ENCODE measurements at regions not wholly inside any gene's neighbourhood (a gene's known extent, or its start where the extent isn't known, plus 50 kb on each side); places are given as distances from the start of the nearest gene placed in this dataset.

DNA sequence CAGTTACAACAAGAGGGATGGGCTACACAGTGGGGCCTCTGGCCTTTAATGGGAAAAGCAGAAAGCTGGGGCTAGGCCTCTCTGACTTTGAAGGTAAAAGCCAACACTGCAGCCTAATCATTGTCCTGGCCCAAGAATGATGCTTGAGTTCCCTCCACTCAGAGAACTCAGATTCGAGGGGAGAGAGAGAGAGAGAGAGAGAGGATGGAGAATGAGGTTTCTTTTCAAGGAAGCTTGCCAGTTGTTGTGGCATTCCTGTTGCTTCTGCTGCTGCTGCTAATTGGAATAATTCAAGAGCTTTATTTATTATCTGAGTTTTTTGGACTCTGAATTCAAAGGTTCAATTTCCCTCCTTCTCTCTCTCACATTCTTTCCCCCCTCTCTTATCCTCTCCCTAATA, 144.6 kb upstream of the IRX6 start:
- TF ChIP-seq, protein P1, sequence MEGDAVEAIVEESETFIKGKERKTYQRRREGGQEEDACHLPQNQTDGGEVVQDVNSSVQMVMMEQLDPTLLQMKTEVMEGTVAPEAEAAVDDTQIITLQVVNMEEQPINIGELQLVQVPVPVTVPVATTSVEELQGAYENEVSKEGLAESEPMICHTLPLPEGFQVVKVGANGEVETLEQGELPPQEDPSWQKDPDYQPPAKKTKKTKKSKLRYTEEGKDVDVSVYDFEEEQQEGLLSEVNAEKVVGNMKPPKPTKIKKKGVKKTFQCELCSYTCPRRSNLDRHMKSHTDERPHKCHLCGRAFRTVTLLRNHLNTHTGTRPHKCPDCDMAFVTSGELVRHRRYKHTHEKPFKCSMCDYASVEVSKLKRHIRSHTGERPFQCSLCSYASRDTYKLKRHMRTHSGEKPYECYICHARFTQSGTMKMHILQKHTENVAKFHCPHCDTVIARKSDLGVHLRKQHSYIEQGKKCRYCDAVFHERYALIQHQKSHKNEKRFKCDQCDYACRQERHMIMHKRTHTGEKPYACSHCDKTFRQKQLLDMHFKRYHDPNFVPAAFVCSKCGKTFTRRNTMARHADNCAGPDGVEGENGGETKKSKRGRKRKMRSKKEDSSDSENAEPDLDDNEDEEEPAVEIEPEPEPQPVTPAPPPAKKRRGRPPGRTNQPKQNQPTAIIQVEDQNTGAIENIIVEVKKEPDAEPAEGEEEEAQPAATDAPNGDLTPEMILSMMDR (conservative IDR thresholded peaks at IDR 0.05 in 1 of 2, IDR thresholded peaks at IDR 0.05 in 1 of 2; ENCODE audit: low read depth in 1 of 2, low read length in 2 of 2) = no peak
- no peak for TF ChIP-seq EZH2 (IDR thresholded peaks at IDR 0.05; ENCODE audit: low read length, missing control alignments)

Data from fibroblast of lung (primary cell).